GM21360 (cell line): ENCODE measurements at regions not wholly inside any gene's neighbourhood (a gene's known extent, or its start where the extent isn't known, plus 50 kb on each side); places are given as distances from the start of the nearest gene placed in this dataset.
"Not testable (repeated sequence)": the region's sequence is repeated elsewhere in the genome, so short reads cannot be mapped to it uniquely, and the experiment has no call there.

Source experiments
- ATAC-seq: cut with Tn5 transposase; IDR thresholded peaks from one replicate; pipeline ENCODE4 v1.9.1; 2021; ENCODE audit warnings: mild to moderate bottlenecking, moderate library complexity; ENCODE audit not compliant: unreplicated experiment

DNA sequence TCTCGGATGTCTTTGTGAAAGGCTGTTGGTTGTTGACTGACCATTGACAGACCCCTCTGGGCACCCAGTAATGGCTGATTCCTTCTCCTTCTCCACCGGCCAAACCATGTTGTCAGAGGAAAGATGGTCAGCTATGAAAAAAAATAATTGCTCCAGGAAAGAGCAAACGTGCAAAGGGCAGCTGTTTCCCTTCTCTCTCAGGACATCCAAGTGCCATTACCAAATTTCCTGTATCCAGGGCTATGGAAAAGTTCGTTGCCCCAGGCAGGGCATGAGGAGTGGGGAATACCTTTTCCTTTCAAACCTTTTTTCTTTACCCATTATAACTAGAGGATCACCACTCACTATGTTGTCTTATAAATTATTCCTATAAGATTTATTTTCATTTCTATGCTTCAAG, 321.5 kb upstream of the HNRNPA3 start:
- ATAC-seq = no peak

DNA sequence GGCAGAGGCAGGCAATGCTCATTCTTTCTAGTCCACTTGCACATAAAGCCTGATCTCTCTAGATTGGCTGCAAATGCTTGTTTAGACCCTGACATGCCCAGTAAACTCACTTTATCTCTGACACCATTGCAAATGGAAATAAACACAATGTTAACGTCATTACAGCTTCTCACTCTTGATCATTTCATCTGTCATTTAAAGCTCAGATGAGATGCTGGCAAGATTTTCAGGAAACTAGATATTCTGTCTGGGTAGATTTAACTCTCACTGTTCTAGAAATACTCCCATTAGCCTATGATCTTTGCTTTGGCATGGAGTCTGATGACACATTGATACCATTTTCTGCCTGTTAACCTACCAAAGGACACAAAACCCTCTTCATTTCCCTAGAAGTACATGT, 320.7 kb upstream of the HNRNPA3 start:
- ATAC-seq = no peak

DNA sequence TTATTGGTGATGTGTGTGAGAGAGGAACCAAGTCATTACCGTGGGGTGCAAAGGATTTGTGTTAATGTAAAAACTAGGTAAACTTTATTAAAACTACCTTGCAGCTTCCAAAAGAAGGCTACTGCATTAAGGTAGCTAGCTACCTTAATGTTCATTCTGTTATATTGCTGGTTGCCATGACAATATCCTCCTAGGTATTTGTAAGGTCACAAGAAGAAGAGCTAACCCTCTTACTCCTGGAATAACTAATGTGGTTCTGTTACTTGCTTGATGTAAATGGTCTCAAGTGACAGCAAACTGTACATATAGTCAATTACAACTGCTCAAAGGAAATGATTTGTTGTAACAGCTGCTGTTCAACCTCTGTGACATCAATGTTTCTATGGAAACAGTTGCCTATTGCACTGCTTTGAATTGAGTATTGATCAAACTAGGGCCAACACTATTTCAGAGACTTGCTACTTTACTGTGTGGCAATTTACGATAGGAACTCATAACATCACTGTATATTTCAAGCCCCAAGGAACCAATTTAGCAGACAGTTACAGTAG, 319.8 kb upstream of the HNRNPA3 start:
- no peak for ATAC-seq

DNA sequence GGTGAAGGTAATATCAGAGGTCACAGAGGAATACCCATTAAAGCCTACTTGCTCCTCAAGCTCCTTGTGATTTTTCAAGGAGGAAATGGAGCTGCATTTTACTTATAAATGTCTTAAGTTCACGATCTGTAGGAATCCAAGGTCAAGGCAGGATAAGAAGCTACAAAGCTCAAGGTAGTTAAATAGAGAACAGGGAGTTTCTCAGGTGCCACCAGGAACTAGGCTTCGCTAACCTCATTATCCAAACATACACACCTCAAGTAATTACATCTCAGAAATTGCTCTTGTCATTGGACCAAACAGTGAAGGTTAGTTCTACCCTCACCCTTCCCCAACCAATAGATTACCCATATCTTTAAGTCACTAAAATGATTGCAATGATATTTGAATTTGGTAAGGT, 317.4 kb upstream of the HNRNPA3 start:
- no peak for ATAC-seq

DNA sequence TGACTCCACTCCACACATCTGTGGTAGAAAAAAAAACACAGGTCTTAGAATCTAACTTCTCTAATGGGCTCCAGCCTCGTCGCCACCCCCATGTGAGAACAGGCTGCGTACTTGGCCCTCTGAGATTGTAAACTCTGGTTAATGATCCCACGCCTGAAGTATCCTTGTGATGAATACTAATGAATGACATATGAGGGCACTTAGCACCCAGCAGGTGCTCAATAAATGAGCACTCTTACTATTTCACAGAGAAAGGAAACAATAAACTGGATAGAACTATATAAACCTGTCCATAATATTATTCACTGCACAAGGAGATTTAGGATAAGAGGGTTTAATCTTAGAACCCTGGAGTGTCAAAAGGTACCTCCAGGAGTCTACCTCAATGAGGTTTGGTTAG, 310.1 kb upstream of the HNRNPA3 start:
- ATAC-seq = no peak

DNA sequence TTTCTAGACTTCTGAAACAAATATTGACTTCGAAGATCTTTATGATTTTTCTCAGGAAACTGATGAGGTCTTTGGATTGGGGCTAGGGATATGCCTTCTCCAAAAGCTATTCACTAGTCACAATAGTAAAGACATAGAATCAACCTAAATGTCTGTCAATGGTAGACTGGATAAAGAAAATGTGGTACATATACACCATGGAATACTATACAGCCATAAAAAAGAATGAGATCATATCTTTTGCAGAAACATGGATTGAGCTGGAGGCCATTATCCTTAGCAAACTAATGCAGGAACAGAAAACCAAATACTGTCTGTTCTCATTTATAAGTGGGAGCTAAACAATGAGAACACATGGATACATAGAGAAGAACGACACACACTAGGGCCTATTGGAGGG, 308.5 kb upstream of the HNRNPA3 start:
- not testable (repeated sequence) for ATAC-seq

DNA sequence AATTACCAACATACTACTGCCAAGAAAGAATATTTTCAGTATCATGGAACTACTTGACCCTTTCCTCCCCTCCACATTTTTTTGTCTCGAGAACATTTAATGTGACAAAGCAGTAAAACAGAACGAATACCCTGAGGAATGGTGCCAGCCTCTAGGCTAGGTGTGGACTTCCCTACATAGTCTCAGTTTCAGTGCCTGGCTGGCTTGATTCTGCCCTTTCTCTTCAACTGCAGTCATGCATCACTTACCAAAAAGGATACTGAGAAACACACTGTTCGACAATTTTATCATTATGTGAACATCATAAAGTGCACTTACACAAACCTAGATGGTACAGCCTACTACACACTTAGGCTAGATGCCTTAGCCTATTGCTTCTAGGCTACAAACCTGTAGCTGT, 305.3 kb upstream of the HNRNPA3 start:
- ATAC-seq = no peak

DNA sequence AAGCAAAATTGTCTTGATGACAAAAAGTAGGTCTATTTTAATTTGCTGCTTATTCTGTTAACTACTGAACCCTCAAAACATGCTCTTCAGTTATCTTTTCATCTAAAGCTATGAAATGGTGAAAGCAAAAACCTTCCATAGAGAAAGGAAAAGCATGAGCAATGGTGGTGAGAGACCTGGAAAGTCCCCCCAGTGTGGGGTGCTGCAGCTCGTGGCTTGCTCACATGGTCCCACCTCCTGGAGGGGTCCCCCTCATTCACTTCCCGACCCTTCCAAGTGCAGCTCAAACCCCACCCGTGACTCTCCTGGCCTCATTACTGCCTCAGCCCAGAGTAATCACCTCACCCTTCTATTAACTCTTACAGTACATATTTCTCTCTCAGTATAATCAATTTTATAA, 301.8 kb upstream of the HNRNPA3 start:
- no peak for ATAC-seq

DNA sequence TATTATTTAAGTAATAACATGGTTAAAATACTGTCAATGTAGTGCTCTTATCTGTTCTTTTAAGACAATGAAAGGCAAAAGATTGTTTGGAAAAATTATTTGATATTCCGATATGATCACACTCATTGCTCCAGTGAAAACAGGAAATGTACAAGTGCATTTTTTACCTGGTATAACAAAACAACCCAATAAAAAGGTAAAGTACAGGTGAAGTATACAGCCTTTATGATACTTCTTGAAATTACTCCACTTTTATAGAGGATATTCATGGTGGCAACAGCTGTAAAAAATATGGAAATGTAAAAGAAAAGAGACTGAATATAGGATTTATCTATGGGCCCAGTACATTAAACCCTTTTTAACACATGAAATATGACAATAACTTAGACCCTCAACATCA, 298.6 kb upstream of the HNRNPA3 start:
- no peak for ATAC-seq

DNA sequence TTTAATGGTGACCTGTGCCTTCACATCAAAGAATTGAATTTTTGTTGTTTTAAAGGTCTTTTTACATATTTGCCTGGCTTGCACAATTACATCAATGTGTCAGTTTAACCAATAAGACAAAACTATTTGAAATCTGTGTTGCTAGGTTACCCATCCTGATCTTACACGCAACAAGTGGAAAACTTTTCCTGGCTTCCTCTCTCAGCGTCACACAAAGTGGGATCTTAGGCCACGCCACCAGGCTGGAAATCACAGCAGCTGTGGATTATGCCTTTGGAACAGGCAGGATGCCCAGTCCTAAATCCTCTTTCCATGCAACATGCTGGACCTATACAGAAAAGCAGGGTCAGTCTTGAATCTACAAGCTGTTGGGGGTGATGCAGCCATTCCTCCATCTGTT, 298.2 kb upstream of the HNRNPA3 start:
- no peak for ATAC-seq

DNA sequence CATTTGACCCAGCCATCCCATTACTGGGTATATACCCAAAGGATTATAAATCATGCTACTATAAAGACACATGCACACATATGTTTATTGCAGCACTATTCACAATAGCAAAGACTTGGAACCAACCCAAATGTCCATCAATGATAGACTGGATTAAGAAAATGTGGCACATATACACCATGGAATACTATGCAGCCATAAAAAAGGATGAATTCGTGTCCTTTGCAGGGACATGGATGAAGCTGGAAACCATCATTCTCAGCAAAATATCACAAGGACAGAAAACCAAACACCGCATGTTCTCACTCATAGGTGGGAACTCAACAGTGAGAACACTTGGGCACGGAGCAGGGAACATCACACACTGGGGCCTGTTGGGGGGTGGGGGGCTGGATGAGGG, 290.0 kb upstream of the HNRNPA3 start:
- not testable (repeated sequence) for ATAC-seq

DNA sequence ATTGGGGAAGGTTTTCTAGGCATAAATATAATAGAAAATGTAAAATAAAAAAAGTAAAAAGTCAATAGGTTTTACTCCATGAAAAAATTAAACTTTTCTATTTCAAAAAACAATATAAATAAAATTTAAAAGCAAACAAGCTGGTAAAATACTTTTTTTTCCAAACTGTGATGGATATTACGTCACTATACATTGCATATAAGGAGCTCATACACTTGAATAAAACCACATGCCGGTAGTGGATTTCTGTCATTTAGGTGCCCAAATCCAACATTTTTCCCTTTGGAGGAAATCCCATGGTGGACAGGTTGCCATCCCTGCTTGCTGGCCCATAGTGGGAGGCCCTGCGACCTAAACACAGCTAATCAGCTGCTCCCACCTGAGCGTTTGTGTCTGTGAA, 289.4 kb upstream of the HNRNPA3 start:
- ATAC-seq = no peak

DNA sequence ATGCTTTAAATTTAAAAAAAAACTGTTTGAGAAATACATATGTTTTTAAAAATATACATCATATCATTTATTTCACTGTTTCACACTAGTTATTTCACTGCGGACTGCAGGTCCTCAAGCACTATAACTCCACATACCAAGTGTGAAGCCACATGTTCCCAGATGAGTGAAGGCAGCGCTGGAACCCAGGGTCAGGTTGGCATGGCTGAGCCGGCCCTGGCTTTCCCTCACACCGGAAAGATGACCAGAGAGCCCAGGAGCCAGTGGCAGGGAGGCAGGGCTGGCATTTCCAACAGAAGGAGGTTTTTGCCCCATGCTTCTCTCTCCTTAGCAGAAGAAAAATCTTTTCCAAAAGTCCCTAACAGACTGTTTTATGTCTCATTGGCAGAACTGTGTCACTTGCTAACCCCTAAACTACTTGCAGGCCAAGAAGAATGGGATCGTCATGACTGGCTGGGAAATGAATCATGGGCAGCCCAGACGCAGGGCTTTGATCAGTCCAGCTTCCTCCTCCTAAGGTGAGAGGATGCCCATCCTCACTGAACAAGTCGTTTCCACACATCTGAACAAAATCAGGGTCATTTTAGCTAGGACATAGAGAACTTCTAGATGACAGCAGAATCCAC, 287.6 kb upstream of the HNRNPA3 start:
- ATAC-seq = no peak

DNA sequence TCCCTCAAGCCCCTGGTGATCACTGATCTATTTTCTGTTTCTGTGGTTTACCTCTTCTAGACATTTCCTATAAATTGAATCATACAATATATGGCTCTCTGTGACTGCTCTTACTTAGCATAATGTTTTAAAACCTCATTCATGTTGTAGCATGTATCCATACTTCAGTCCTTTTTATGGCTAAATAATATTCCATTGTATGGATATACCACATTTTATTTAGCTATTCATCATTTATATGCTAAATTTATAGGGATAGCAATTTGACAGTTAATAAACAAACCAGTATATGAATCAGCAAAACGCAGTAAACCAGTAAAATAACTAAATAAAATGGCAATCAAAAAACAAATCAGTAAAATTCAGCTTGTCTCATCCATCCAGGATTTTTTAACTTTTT, 286.1 kb upstream of the HNRNPA3 start:
- no peak for ATAC-seq

DNA sequence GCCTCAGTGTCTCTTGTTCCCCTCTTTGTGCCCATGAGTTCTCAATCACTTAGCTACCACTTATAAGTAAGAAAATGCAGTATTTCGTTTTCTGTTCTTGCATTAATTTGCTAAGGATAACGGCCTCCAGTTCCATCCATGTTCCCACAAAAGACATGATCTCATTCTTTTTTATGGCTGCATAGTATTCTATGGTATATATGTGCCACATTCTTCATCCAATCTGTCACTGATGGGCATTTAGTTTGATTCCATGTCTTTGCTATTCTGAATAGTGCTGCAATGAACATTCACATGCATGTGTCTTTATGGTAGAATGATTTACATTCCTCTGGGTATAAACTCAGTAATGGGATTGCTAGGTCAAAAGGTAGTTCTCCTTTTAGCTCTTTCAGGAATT, 283.2 kb upstream of the HNRNPA3 start:
- ATAC-seq = not testable (repeated sequence)

DNA sequence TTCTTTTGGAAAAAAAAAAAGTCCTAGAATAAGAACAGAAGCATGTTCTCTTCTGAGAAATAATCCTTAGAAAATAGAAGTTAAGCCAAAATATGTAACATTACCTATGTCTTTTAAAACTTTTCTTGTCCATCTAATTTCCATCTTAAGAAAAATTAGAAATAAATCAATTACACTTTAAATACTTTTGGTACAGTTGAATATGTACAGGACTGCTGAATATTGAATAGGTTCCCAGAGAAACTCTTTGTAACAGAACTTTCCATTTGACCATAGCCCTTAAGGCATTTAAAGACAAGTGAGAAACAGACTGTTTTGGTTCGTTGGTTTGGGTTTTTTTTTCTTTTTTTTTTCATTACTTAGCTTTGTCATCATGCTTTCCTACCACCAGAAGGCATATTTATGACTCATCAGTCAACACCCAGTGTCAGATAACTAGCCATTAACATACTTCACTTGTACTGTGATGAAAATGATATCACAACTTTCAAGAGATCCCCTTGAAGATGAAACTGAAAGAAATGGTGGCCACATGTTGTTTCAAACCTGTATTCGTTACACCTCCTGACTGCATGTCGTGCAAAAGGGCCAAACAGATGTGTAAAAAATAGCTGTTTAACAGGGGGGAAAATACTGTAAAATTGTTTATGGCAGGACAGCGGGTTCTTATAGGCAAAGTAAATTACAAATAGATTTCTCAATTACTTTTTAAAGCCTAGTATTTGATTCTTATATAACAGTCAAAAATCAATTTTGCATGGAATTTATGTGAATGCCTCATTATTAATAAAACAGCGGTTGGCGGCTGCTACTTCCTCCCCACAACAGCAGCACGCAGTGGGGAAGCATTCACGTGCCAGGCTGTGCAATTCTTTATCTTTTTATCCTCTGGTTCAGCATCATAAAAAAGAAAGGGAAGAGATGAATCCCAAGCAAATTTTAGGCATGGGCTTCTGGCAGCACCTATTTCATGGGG, 280.7 kb upstream of the HNRNPA3 start:
- peak; percentile 97 for ATAC-seq

DNA sequence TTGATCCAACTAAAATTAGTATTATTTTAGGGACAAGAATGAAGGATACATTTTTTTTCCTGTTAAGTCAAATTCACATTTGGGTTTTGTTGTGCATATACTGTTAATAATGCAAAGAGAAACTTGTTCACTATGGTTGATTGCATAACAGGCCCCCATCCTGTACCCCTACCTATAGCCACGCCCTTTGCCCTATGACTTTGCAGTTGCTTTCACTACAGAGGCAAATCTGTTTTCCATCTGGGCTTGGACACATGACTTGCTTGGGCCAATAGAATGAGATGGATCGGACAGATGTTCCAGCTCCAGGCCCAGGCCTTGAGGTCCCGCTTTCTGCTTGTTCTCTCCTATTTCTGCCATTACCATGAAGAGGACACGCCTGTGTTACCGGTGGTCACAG, 278.5 kb upstream of the HNRNPA3 start:
- ATAC-seq = no peak

DNA sequence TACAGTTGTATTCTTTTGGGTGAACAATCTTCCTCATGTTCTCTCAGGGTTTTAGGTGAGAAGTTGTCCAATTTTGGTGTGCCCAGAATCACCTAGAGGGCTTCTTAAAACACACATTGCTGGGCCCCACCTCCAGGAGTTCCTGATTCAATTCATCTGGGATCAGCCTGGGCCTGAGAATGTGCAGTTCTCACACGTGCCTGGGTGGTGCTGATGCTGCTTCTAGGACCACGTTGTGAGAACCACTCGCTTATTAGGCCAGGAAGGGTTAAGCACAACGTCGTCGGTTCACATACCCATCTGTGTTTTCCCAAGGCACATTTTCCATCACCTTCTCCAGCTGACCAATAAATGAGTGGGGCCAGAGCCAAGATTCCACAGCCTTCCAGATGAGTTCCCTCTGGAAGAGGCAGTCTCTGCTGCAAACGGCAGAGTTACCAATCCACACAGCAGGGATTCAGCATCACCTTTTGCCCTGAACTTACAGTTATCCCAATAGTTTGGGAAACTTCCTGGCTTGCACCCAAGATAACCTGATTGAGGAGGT, 277.7 kb upstream of the HNRNPA3 start:
- ATAC-seq = no peak

DNA sequence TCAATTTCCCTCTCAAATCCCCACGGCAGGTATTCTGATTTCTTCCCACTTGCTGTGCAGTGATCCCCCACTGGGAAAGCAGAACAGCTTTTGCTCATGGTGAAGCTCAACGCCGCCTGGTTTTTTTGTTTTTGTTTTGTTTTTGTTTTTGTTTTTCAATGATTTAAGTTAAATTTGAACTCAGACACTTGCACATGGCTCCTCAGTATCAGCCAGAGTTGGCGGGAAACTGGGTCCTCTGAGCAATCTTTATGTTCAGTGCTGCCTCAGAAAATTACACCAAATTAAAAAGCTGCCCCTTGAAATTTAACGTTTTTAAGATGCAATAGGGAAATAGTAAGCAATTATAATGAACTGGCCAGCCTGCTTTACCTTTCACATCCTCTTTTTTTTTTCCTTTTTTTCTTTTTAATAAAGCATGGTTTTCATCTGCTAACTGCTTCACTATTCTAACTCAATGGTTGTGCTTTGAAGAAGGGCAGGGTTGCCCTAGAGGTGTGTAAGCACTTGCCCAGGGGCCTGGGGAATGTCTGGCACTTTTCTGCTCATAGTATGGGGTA, 277.0 kb upstream of the HNRNPA3 start:
- ATAC-seq = no peak

DNA sequence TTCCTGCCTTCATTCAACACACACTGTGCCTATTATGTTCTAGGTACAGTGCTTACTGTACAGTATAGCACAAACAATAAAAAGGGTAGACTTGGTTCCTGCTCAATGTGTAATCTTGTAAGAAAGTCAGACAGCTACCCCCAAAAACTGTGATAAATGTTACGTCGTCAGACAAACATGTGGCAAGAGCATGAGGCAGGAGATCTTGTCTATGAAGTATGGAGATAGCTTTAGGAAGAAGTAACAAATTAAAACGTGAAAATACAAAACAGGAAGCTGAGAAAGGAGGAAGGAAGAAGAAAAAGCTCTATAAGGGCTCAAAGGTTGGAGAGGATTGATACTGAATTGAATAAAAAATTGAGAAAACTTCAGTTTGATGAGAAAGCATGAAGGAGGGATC, 276.2 kb upstream of the HNRNPA3 start:
- no peak for ATAC-seq

DNA sequence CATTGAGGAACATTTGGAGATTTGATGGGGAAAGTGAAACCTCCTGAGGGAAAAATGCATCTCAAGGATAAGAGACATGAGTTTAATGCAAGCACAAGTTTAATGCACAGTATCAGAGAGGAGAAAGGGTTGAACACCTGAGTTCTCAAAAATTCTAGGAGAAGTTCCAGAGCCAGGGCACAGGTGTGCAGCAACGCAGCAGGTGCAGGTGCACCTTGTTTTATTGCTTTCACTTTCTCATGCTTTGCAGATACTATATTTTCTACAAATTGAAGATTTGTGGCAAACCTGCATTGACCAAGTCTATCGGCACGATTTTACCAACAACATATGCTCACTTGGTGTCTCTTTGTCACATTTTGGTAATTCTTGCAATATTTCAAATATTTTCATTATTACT, 267.6 kb upstream of the HNRNPA3 start:
- no peak for ATAC-seq
